ENCODE measurements at regions not wholly inside any gene's neighbourhood (a gene's known extent, or its start where the extent isn't known, plus 50 kb on each side); places are given as distances from the start of the nearest gene placed in this dataset.

- DNase-seq: no peak
Observed at GRCh38 chr15:98144388-98144787, 183.9 kb downstream of the ARRDC4 start.

DNA sequence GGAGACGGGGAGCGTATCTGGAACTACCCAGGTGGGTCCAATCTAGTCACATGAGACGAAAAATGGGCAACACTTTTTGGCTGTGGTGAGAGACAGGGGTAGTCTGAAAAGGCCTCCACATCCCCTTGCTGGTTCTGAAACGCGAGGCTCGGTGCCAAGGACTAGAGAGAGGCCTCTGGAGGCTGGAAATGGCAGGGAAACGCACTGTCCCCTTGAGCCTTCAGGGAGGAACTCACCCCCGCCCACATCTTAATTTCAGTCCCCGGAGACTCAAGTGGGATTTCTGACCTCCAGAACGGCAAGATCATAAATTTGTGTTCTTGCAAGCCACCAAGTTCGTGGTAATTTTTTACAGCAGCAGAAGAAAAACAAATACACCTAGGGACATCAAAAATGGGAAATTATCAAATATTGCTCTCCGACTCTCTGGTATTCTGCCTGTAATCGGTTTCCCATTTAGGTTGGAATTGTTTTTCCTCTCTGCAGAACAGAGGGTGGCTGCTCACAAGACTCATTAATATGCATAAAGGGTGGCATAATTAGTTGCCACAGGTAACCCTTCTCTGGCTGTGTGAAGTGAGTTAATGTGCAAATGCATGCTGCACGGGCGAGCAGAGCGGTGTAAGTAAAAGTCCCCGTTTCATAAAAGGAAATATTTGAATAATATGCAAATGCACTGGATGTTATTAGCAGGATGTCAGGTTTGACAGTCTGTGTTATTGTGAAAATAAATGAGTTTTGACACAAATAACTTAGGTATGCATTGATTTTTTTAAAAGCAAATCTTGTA, 185.7 kb downstream of the ARRDC4 start:
- no peak for DNase-seq

- DNase-seq: no peak
Observed at GRCh38 chr15:98147415-98147814, 186.9 kb downstream of the ARRDC4 start.

DNA sequence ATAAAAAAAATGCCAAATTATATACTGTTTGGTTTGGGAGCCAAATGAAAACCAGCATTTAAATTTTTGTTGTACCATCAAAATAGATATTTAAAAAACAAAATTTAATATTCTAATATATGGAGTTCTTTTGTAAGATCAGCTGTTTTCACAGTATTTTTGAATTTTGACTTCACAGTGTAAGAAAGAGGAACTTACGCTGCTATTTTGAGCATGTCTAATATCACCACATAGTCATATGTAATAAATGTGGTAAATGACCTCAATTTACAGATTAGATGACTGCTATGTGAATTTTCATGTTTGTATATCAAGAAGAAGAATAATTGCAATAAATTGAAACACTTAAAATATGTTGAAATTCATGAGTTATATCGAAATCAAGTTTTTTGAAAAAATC, 189.6 kb downstream of the ARRDC4 start:
- no peak for DNase-seq

DNA sequence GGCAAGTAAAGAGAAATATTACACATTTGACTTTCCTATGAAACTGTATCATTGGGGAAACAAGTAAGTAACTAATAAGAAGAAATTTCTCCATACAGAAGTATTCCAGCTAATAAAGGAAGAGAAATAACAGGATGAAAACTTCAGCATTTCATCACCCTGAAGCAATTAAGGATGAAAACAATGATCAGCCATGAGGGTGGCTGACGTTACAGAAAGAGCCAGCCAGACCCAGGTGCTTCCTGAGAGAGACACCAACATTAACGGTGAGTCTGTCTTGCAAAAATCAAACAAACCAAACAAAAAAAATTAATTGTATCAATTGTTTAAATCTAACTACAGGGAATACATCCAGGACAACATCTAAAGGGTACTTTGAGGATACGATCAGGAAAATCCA, 190.0 kb downstream of the ARRDC4 start:
- no peak for DNase-seq

- DNase-seq: no peak
Observed at GRCh38 chr15:98151096-98151495, 190.6 kb downstream of the ARRDC4 start.

GRCh38 chr15:98152156-98152555, 191.7 kb downstream of the ARRDC4 start:
- DNase-seq: no peak

GRCh38 chr15:98154863-98155262, 194.4 kb downstream of the ARRDC4 start:
- no peak for DNase-seq

- no peak for DNase-seq
Observed at GRCh38 chr15:98155356-98155755, 194.9 kb downstream of the ARRDC4 start.

GRCh38 chr15:98160236-98160635, 199.7 kb downstream of the ARRDC4 start:
- no peak for DNase-seq

DNA sequence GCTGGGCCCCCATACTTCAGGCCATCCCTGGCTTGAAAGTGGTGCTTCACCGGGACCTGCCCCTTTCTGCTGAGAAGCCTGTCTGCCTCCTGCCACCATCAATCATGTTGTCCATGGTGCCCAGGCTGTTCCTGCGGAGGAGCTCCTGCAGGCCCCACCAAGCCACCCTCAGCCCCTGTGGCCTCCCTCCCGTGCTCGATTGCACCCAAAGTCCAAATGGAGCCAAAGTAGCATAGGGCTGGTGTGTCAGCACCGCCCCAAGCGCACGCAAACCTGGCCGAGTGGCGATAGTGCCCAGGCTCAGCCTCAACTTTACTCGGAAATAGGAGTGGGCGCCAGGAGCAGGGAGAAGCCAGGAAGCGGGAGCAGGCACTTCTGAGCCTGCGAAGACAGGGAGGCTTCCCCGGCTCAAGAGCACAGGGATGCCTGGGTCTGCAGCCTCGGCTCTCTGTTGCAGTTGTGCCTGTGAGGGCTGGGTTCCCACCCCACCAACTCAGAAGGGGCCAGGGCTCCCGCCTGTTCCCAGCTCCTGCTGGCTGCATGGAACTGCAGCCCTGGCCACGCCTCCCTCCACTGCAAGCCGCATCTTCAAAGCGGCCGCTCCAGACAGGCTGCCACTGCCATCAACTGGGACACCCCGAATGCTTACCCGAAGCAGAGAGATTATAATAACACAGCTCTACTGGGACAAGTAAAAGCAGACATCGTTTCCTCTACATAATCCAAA, 203.0 kb downstream of the ARRDC4 start:
- DNase-seq: no peak

DNA sequence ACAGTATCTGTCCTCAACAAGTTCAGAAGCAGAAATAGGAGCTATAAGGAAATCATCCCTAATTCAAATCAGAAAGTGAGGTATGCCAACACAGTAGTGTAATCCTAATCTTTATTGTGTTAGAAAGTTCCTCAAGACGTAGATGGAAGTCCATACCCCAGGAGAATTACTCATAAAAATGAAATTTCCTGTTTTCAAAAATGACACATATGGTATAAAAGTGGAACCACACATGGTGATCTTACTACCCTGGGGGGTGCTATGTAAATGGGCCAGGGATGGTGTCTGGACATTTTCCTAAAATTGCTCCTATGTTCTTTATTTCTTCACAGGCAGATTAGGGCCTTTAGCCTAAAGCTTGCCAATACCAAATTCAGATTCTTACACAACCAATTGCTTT, 204.1 kb downstream of the ARRDC4 start:
- DNase-seq: no peak

- DNase-seq: no peak
Observed at GRCh38 chr15:98164986-98165385, 204.5 kb downstream of the ARRDC4 start.

DNA sequence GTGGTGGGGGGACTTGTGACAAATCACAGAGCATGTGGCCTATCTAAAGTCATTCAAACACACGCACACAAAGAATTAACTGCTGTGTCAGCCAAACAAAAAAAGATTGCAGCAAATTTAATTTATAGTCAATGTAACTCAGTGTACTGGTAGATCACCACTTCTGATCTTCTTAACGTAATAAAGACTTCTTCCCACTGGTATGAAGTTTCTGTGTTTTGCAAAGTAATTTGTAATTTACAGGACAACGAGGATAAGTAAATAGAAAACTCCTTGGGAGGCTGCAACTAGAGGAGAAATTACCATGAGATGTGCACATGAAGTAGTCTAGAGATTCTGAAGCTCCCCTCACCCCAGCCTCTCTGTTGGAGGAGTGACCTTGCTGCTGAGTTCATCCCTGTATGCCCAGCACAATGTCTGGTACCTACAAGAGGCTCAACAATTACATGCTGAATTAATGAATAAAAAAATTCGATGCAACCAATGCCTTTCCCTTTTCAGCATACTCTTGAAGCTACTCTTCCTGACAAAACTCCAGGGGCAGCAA, 207.3 kb downstream of the ARRDC4 start:
- DNase-seq: no peak

DNA sequence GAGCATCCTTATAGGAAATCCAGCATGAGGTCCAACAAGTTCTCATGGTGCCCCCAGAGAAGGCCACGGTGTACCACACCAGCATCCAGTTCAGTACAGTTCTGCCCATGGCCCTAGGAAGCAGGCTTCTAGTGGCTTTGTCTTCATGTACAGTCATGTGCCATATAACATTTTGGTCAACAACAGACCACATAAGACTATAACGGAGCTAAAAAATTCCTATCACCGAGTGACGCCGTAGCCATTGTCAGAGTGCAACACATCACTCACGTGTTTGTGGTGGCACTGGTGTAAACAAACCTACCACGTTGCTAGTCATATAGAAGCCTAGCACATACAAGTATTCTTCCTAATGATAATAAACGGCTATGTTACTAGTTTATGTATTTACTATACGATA, 209.0 kb downstream of the ARRDC4 start:
- DNase-seq: no peak

- DNase-seq: no peak
Observed at GRCh38 chr15:98174286-98174685, 213.8 kb downstream of the ARRDC4 start.

DNA sequence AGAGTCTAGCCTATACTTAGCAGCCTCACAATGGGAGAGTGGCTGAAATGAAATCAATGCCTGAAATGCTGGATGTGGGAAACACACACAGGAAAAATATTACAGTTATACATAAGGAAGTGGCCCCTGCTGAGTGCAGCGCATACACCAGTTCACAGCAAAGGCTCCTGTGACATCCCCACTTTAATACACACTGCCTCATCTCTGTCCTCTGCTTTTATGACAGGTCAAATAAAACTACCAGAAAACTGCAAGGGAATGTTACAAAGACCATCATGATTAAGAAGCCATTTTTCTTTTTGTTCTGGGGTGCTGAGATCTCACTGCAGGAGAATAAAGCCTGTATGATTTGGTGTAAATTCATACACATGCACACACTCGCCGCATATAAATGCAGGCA, 214.3 kb downstream of the ARRDC4 start:
- no peak for DNase-seq

GRCh38 chr15:98177966-98178592, 217.6 kb downstream of the ARRDC4 start:
- peak; percentile 1 for DNase-seq

DNA sequence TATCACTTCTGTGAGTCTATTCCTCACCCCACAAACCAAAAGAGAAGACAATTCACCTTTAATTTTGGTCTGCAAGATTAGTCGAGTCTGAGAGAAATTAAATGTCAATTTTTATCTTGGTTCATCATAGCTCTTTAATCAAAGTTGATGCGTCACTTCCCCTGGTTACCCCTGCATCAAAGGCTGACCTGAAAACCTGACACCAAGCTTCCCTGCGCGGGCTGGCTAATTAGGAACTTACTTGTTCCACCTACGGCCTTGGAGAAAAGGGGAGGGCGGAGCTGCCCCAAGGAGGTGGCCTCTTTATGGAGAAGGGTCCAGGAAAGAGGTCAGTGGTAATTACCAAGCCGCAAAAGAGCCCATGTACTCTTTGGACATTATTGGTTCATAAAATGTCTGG, 218.4 kb downstream of the ARRDC4 start:
- no peak for DNase-seq

DNA sequence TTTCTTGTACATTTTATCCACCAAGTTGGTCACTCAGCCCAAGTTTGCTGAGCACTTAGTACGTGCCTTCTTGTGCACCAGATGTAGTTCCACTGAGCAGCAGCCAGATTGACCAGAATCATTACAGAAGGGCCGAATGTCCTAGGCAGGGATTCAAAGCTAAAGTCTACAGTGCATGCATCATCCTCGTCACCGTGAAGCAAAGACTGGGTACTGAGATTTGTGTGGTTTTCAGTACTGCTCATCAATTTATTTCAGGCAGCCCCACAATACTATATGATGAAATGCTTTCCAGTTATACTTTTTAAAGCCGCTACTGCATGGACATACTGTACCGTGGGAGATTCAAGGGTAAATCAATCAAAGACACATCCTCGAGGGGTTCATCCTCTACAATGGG, 227.0 kb downstream of the ARRDC4 start:
- DNase-seq: no peak

GRCh38 chr15:98190914-98191313, 230.4 kb downstream of the ARRDC4 start:
- no peak for DNase-seq

GRCh38 chr15:98195796-98196195, 235.3 kb downstream of the ARRDC4 start:
- no peak for DNase-seq

- DNase-seq: no peak
Observed at GRCh38 chr15:98196371-98196770, 235.9 kb downstream of the ARRDC4 start.

- no peak for DNase-seq
Observed at GRCh38 chr15:98202256-98202655, 241.8 kb downstream of the ARRDC4 start.

Data from NCI-H2171 (cell line).